ENCODE measurements at regions not wholly inside any gene's neighbourhood (a gene's known extent, or its start where the extent isn't known, plus 50 kb on each side); places are given as distances from the start of the nearest gene placed in this dataset.

DNA sequence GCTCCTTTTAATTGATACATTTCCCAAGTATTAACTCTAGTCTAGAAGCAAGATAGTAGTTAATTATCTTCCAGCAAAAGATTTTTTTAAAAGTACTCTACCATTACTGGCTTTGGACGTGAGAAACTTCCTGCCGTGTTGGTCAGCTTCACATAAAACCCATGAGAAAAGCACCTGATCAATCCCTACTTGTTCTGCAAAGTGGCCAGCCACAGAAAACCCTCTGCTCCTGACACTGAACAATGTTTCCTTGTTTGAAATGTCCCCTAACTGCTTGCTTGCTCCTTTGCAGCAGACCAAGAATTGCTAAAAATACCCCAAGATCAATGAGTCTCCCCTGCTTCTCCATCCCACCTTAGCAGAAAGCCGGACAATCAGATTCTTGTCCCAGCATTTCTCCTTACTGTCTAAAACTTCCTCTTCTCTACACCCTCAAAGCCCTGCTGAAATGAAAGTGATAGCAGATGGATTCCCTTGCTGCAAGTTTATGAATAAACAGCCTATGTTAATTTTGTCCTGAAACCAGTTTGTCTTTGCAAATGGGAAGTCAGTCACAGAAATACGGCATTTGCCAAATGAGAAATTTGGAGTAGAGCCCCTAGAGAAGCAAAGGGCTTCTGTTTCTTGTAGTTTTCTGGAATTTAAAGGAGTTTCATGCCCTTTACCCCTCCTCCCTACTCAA is 207.1 kb upstream of the ARHGAP20 start:
- Mint-ChIP-seq H3K36me3 (no peaks in the 10 kb centered on the region), H3K27ac (no peak overlapping the region), H3K27me3 (peaks cover 4% of the 10 kb centered on the region), H3K9me3 (peaks cover 4% of the 10 kb centered on the region), H3K4me1 (ENCODE audit: unreplicated experiment) (no peaks in the 10 kb centered on the region), H3K4me3 (no peak overlapping the region)
- DNase-seq (ENCODE audit: extremely low spot score, unreplicated experiment), result no peak
- TF ChIP-seq, protein P1, sequence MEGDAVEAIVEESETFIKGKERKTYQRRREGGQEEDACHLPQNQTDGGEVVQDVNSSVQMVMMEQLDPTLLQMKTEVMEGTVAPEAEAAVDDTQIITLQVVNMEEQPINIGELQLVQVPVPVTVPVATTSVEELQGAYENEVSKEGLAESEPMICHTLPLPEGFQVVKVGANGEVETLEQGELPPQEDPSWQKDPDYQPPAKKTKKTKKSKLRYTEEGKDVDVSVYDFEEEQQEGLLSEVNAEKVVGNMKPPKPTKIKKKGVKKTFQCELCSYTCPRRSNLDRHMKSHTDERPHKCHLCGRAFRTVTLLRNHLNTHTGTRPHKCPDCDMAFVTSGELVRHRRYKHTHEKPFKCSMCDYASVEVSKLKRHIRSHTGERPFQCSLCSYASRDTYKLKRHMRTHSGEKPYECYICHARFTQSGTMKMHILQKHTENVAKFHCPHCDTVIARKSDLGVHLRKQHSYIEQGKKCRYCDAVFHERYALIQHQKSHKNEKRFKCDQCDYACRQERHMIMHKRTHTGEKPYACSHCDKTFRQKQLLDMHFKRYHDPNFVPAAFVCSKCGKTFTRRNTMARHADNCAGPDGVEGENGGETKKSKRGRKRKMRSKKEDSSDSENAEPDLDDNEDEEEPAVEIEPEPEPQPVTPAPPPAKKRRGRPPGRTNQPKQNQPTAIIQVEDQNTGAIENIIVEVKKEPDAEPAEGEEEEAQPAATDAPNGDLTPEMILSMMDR (conservative IDR thresholded peaks at IDR 0.05), result no peak

DNA sequence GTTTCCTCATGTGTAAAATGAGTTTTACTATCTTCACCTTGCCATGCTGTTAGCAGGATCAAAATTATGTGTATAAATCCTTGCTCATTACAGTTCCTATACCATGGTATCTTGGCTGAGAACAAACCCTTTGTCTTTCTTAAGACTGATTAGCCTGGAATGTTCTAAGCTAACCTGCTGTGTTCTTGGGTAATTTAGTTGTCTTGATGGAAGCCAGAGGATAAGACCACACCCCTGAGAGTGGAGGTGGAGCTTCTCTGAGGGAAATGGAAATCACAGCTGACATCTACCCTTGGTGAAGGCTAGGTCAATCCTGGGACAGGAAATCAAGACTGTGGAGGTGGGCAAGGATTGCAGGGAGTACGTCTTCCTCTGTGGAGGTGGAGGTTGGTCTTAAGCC is 206.1 kb upstream of the ARHGAP20 start:
- Mint-ChIP-seq H3K4me3 (no peak overlapping the region), H3K9me3 (peaks cover 4% of the 10 kb centered on the region), H3K27me3 (peaks cover 4% of the 10 kb centered on the region), H3K27ac (no peak overlapping the region), H3K4me1 (ENCODE audit: unreplicated experiment) (no peaks in the 10 kb centered on the region), H3K36me3 (no peaks in the 10 kb centered on the region)
- DNase-seq (ENCODE audit: extremely low spot score, unreplicated experiment), result no peak
- TF ChIP-seq, protein P1 (conservative IDR thresholded peaks at IDR 0.05), result no peak

DNA sequence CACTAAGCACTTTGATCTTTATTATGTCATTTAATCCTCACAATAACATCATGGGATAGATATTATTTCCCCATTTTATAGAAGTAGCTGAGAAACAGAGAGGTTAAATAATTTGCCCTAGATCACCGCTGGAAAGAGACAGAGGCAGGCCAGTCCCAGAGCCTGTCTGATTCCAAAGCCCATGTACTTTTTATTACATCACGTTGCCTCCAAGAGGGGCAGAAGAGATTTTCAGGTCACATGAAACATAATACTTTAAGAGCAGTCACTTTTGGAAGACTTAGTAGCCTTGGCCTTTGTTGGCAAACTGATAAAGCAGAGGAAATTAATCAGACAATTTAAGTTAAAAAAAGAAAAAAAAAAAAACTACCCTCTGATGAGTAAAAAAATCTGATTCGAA is 200.2 kb upstream of the ARHGAP20 start:
- no peak overlapping the region for H3K4me3 Mint-ChIP-seq
- no peaks in the 10 kb centered on the region for H3K36me3 Mint-ChIP-seq
- no peak for DNase-seq (ENCODE audit: extremely low spot score, unreplicated experiment)
- TF ChIP-seq, protein P1 (conservative IDR thresholded peaks at IDR 0.05), result no peak
- no peak overlapping the region for H3K27ac Mint-ChIP-seq
- H3K9me3 Mint-ChIP-seq, result no peaks in the 10 kb centered on the region
- H3K27me3 Mint-ChIP-seq, result no peaks in the 10 kb centered on the region
- H3K4me1 Mint-ChIP-seq (ENCODE audit: unreplicated experiment), result peaks cover 24% of the 10 kb centered on the region

DNA sequence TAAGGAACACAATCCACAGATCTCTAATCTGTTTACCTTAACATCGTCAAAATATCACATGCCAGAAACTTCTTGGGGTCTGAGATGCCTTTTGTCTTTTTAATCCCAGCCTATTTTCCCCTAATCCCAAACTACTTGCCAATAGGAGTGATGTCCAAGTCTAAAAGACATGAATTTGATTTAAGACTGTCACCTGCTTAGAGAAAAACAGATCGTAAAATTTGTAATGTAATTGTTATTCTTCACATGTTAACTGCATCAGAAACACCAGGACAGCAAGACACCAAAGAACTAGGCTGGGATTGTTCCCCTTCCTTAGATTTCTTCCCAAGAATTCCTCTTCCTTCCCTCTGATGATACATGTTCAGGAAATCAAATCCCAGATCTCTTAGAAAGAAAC is 198.1 kb upstream of the ARHGAP20 start:
- Mint-ChIP-seq H3K4me3 (no peak overlapping the region), H3K9me3 (no peaks in the 10 kb centered on the region), H3K27me3 (no peaks in the 10 kb centered on the region), H3K4me1 (ENCODE audit: unreplicated experiment) (peaks cover 26% of the 10 kb centered on the region), H3K27ac (no peak overlapping the region), H3K36me3 (no peaks in the 10 kb centered on the region)
- DNase-seq (ENCODE audit: extremely low spot score, unreplicated experiment), result no peak
- TF ChIP-seq, protein P1 (conservative IDR thresholded peaks at IDR 0.05), result no peak

DNA sequence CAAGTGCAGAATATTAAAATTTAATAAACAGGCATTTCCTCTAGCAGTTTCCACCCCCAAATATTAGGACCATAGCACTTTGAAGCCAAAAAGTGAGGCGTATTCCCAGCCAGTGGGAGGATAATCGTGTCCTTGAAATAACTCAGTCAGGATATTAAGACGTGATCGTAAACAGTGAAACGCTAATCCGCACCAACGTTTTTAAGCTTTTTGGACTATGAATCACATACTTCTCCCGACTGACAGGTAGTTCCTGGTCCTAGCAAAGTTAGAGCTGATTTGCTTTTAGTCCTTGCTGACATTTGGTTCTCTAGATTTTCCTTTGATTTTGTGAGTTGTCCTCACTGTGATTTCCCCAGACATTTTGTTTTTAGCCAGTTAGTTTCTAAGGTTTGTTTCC is 197.1 kb upstream of the ARHGAP20 start:
- TF ChIP-seq, protein P1 (conservative IDR thresholded peaks at IDR 0.05), result no peak
- no peaks in the 10 kb centered on the region for H3K36me3 Mint-ChIP-seq
- no peak overlapping the region for H3K4me3 Mint-ChIP-seq
- H3K9me3 Mint-ChIP-seq, result no peaks in the 10 kb centered on the region
- peaks cover 26% of the 10 kb centered on the region for H3K4me1 Mint-ChIP-seq (ENCODE audit: unreplicated experiment)
- no peak overlapping the region for H3K27ac Mint-ChIP-seq
- no peaks in the 10 kb centered on the region for H3K27me3 Mint-ChIP-seq
- DNase-seq (ENCODE audit: extremely low spot score, unreplicated experiment), result no peak

Measured in type B pancreatic cell (in vitro differentiated cells).